ENCODE measurements at regions not wholly inside any gene's neighbourhood (a gene's known extent, or its start where the extent isn't known, plus 50 kb on each side); places are given as distances from the start of the nearest gene placed in this dataset.

GRCh38 chr21:35812679-35813078, 247.6 kb downstream of the SETD4 start:
- no peak overlapping the region for H3K4ac ChIP-seq (ENCODE audit: low read depth, low read length)
- H2BK120ac ChIP-seq (ENCODE audit: low read depth, low read length, poor library complexity, severe bottlenecking), result no peak overlapping the region
- H3K27me3 ChIP-seq (ENCODE audit: insufficient read depth, low read length), result no peaks in the 10 kb centered on the region
- H3K56ac ChIP-seq (ENCODE audit: insufficient read length, low read depth, low read length), result no peak overlapping the region
- Mint-ChIP-seq H3K4me1 (peaks cover 15 to 17% of the 10 kb centered on the region in 2 experiments), H3K27ac (no peak overlapping the region), H3K9me3 (no peaks in the 10 kb centered on the region), H3K27me3 (ENCODE audit: low read depth) (no peaks in the 10 kb centered on the region), H3K4me3 (no peak overlapping the region), H3K36me3 (ENCODE audit: insufficient read depth in 1 of 3, low read depth in 3 of 3) (no peaks in the 10 kb centered on the region; a peak in 1 of 7 replicates)
- no peak overlapping the region for H4K91ac ChIP-seq (ENCODE audit: insufficient read length, low read depth, low read length)
- H2BK15ac ChIP-seq (ENCODE audit: low read depth, low read length), result no peak overlapping the region
- no peak overlapping the region for H3K18ac ChIP-seq (ENCODE audit: insufficient read length, low read depth, low read length)
- no peaks in the 10 kb centered on the region for H3K23me2 ChIP-seq (ENCODE audit: insufficient read length, low read depth, low read length, poor library complexity, severe bottlenecking)
- WGBS (ENCODE audit: extremely low coverage, insufficient read length, low lambda C conversion rate), result 100% methylated on average over 2 of the region's 9 CpGs
- no peak overlapping the region for H4K5ac ChIP-seq (ENCODE audit: insufficient read length, low read depth, low read length)
- no peak overlapping the region for H3K23ac ChIP-seq (ENCODE audit: insufficient read length, low read depth, low read length)
- no peak overlapping the region for H3K14ac ChIP-seq (ENCODE audit: insufficient read depth, low read length)
- no peak overlapping the region for H2AK5ac ChIP-seq (ENCODE audit: insufficient read length, low read length)
- no peaks in the 10 kb centered on the region for H3K79me1 ChIP-seq (ENCODE audit: insufficient read depth, low read depth, low read length, poor library complexity, severe bottlenecking)
- no peak for DNase-seq
- no peak overlapping the region for H3T11ph ChIP-seq (ENCODE audit: low read length)
- H4K8ac ChIP-seq (replicated peaks; ENCODE audit: insufficient read length, low read depth, low read length), result no peak overlapping the region
- no peak overlapping the region for H2BK20ac ChIP-seq (ENCODE audit: low read depth, low read length, poor library complexity, severe bottlenecking)
- H3K4me1 ChIP-seq (ENCODE audit: insufficient read depth, low read length), result no peaks in the 10 kb centered on the region; the same call in 1 of the 2 replicates
- no peak overlapping the region for H3K4me2 ChIP-seq (ENCODE audit: insufficient read depth, insufficient read length, low read length)
- H3K9ac ChIP-seq (ENCODE audit: extremely low read depth, insufficient read length, low read length), result no peak overlapping the region
- H4K20me1 ChIP-seq (ENCODE audit: control insufficient read depth, insufficient read depth, insufficient read length), result no peaks in the 10 kb centered on the region
- H2BK12ac ChIP-seq (ENCODE audit: insufficient read length, low read depth, low read length), result no peak overlapping the region
- no peaks in the 10 kb centered on the region for H3K9me3 ChIP-seq (ENCODE audit: control insufficient read depth, low read depth, low read length)
- H2BK5ac ChIP-seq (ENCODE audit: insufficient read length, low read length), result no peak overlapping the region
- H2AFZ ChIP-seq (ENCODE audit: low read length), result no peak overlapping the region
- H3K27ac ChIP-seq (ENCODE audit: insufficient read length, low read depth, low read length), result no peak overlapping the region
- TF ChIP-seq, protein P1, sequence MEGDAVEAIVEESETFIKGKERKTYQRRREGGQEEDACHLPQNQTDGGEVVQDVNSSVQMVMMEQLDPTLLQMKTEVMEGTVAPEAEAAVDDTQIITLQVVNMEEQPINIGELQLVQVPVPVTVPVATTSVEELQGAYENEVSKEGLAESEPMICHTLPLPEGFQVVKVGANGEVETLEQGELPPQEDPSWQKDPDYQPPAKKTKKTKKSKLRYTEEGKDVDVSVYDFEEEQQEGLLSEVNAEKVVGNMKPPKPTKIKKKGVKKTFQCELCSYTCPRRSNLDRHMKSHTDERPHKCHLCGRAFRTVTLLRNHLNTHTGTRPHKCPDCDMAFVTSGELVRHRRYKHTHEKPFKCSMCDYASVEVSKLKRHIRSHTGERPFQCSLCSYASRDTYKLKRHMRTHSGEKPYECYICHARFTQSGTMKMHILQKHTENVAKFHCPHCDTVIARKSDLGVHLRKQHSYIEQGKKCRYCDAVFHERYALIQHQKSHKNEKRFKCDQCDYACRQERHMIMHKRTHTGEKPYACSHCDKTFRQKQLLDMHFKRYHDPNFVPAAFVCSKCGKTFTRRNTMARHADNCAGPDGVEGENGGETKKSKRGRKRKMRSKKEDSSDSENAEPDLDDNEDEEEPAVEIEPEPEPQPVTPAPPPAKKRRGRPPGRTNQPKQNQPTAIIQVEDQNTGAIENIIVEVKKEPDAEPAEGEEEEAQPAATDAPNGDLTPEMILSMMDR (conservative IDR thresholded peaks at IDR 0.05), result no peak
- H3K79me2 ChIP-seq (ENCODE audit: insufficient read depth, low read length), result no peaks in the 10 kb centered on the region

All from H9 (cell line).